Hepatocyte (in vitro differentiated cells): ENCODE measurements at regions not wholly inside any gene's neighbourhood (a gene's known extent, or its start where the extent isn't known, plus 50 kb on each side); places are given as distances from the start of the nearest gene placed in this dataset.

Experiments used
- CTCF ChIP-seq: fragments of 200-600 bp; sonication (generic); IDR thresholded peaks from 2 replicates; pipeline ENCODE4 v1.5.1; 2016; ENCODE audit warnings: antibody characterized with exemption, mild to moderate bottlenecking; ENCODE audit not compliant: poor library complexity
- EZH2 ChIP-seq: fragments of 200-600 bp; sonication (generic); IDR thresholded peaks from 2 replicates; pipeline ENCODE4 v1.6.1; 2016; ENCODE audit warnings: antibody characterized with exemption, mild to moderate bottlenecking, borderline replicate concordance
- EZH2phosphoT487 ChIP-seq: fragments of 200-600 bp; sonication (generic); IDR thresholded peaks from one replicate; pipeline ENCODE4 v1.6.1; 2018; ENCODE audit warnings: antibody characterized with exemption, mild to moderate bottlenecking, low read depth, moderate library complexity; ENCODE audit not compliant: unreplicated experiment, severe bottlenecking

GRCh38 chr1:38600286-38600685 is 259.3 kb downstream of the RRAGC start:
- TF ChIP-seq CTCF (no peak), EZH2phosphoT487 (no peak), EZH2 (no peak)
